Motor neuron (in vitro differentiated cells): ENCODE measurements at regions not wholly inside any gene's neighbourhood (a gene's known extent, or its start where the extent isn't known, plus 50 kb on each side); places are given as distances from the start of the nearest gene placed in this dataset.
"Not testable (repeated sequence)": the region's sequence is repeated elsewhere in the genome, so short reads cannot be mapped to it uniquely, and the experiment has no call there.

Source experiments
- ATAC-seq, 8 experiments: fragments of 200-7000 bp; cut with Tn5 transposase; replicated peaks in 6 of 8; 2 replicates each; pipeline ENCODE4 v1.8.0; 2021; ENCODE audit warnings: mild to moderate bottlenecking in 8 of 8, moderate library complexity in 8 of 8
- H3K27ac ChIP-seq, 2 donors: fragments of 250-450 bp; sonication (Bioruptor Pico); 2 replicates each; pipeline ENCODE4 v1.9.0; 2021; ENCODE audit warnings: antibody characterized with exemption in 2 of 2, mild to moderate bottlenecking in 2 of 2, moderate library complexity in 1 of 2
- H3K4me1 ChIP-seq, 2 donors: fragments of 250-450 bp; sonication (Bioruptor Pico); replicated peaks in 1 of 2; 2 replicates each; pipeline ENCODE4 v1.6.1; 2021; ENCODE audit warnings: antibody characterized with exemption in 2 of 2, mild to moderate bottlenecking in 2 of 2, moderate library complexity in 1 of 2
- H3K4me3 ChIP-seq, 5 donors: fragments of 250-450 bp; sonication (Bioruptor Pico); 2 replicates each; pipeline ENCODE4 v1.9.0; 2021; ENCODE audit warnings: antibody characterized with exemption in 5 of 5, mild to moderate bottlenecking in 5 of 5, moderate library complexity in 4 of 5
- WGBS, 10 experiments: fragments of 450-650 bp; shearing (Covaris generic); methylation state at CpG; one replicate each; pipeline ENCODE4 v1.0.0; 2022; 5-methylcytosine and 5-hydroxymethylcytosine counted together
- in situ Hi-C, 9 experiments: fragments of 400-800 bp; cut with MboI; loops; one replicate each; pipeline ENCODE4 v1.15.0; 2021; ENCODE audit warnings: low sequenced_read_pairs in 9 of 9, low pct_unique_long_range_greater_than_20kb in 2 of 9; ENCODE audit not compliant: unreplicated experiment in 9 of 9

GRCh38 chr1:68917456-68917855, 420.6 kb upstream of the DEPDC1 start:
- peak in 3 of 8 experiments; percentile 19 to 76 (median 33) for ATAC-seq
- H3K27ac ChIP-seq: no peak overlapping the region
- peaks cover 10 to 13% of the 10 kb centered on the region in 2 donors for H3K4me1 ChIP-seq
- 0 to 100% (median 65%) methylated on average over 1 to 5 of the region's 5 CpGs; no CpG with 5 or more reads in 1 of the 10 experiments for WGBS, 10 experiments
- in situ Hi-C loops: no loop called here
- no peak overlapping the region for H3K4me3 ChIP-seq

DNA sequence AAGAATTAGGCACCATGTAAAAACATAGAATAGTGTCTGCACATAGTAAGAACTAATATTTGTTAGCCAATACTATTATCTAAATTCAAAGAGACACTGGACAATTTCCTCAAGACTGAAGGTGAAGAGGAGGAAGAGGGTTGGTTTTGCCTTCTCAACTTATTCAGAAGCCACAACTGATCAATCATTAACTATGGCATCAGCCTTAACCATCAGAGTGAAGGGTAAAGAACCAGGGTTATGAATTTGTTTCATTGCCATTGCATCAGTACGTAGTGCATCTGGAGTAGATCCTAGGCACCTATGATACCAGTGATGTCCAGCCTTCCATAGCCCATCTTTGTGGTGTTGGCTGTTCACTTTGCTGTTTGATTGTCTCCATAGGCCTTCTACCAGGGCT, 421.7 kb upstream of the DEPDC1 start:
- in situ Hi-C loops: no loop called here
- WGBS, 10 experiments: 20 to 100% (median 79%) methylated on average over 1 of the region's 1 CpG; no CpG with 5 or more reads in 4 of the 10 experiments
- no peak overlapping the region for H3K4me3 ChIP-seq

GRCh38 chr1:68919075-68919474, 422.2 kb upstream of the DEPDC1 start:
- 0 to 100% (median 91%) methylated on average over 1 of the region's 1 CpG; no CpG with 5 or more reads in 5 of the 10 experiments for WGBS, 10 experiments
- Histone ChIP-seq H3K4me3 (no peak overlapping the region), H3K4me1 (peaks cover 10 to 13% of the 10 kb centered on the region in 2 donors), H3K27ac (no peak overlapping the region)
- in situ Hi-C loops: no loop called here
- no peak for ATAC-seq

More for the DNA sequence above, 421.7 kb upstream of the DEPDC1 start:
- Histone ChIP-seq H3K27ac (no peak overlapping the region), H3K4me1 (peaks cover 10 to 13% of the 10 kb centered on the region in 2 donors)
- no peak for ATAC-seq

DNA sequence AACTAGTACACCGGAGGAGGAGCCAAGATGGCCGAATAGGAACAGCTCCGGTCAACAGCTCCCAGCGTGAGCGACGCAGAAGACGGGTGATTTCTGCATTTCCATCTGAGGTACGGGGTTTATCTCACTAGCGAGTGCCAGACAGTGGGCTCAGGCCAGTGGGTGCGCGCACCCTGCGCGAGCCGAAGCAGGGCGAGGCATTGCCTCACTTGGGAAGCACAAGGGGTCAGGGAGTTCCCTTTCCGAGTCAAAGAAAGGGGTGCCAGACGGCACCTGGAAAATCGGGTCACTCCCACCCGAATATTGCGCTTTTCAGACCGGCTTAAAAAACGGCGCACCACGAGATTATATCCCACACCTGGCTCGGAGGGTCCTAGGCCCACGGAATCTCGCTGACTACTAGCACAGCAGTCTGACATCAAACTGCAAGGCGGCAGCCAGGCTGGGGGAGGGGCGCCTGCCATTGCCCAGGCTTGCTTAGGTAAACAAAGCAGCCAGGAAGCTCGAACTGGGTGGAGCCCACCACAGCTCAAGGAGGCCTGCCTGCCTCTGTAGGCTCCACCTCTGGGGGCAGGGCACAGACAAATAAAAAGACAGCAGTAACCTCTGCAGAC, 426.7 kb upstream of the DEPDC1 start:
- H3K4me3 ChIP-seq, H3K27ac ChIP-seq, in situ Hi-C loops, H3K4me1 ChIP-seq, ATAC-seq: not testable (repeated sequence)
- 33 to 98% (median 84%) methylated on average over 2 to 17 of the region's 30 CpGs; no CpG with 5 or more reads in 3 of the 10 experiments for WGBS, 10 experiments

- Histone ChIP-seq H3K4me3 (no peak overlapping the region), H3K4me1 (no peaks in the 10 kb centered on the region), H3K27ac (no peak overlapping the region)
- in situ Hi-C loops: no loop called here
- ATAC-seq: no peak
- WGBS, 10 experiments: 20 to 100% (median 75%) methylated on average over 1 of the region's 1 CpG; no CpG with 5 or more reads in 1 of the 10 experiments
These were observed 433.2 kb upstream of the DEPDC1 start for GRCh38 chr1:68930101-68930500.

- H3K4me1 ChIP-seq: peaks cover 3 to 7% of the 10 kb centered on the region in 2 donors
- in situ Hi-C loops: no loop called here
- 5 to 100% (median 86%) methylated on average over 2 to 3 of the region's 3 CpGs for WGBS, 10 experiments
- H3K4me3 ChIP-seq: no peak overlapping the region
- ATAC-seq: no peak
- H3K27ac ChIP-seq: no peak overlapping the region
These were observed 439.6 kb upstream of the DEPDC1 start for GRCh38 chr1:68936530-68936929.

GRCh38 chr1:68938051-68938666, 441.3 kb upstream of the DEPDC1 start:
- in situ Hi-C loops: no loop called here
- peaks cover 3 to 7% of the 10 kb centered on the region in 2 donors for H3K4me1 ChIP-seq
- H3K4me3 ChIP-seq: no peak overlapping the region
- 4 to 86% (median 64%) methylated on average over 1 to 5 of the region's 5 CpGs; no CpG with 5 or more reads in 1 of the 10 experiments for WGBS, 10 experiments
- ATAC-seq: peak in 4 of 8 experiments; percentile 22 to 73 (median 70)
- H3K27ac ChIP-seq: no peak overlapping the region

DNA sequence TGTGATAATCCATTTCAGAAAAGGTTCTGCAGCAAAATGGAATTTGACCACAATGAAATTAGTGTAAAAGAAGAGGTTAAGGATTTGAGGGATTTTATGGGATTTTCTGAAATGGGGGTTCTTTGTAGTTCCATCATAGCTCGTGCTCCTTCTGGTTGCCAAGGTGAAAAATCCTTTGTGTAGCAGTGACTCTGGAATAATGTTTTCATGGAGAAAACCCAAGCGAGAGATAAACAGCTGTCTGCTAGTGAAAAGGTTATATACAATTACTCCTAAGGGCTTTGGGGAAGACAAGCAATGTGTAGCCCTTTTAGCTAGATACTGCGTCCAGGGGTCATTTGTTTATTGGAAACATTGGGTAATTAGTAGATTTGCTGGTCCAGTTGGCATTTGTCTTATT, 453.2 kb upstream of the DEPDC1 start:
- in situ Hi-C loops: no loop called here
- Histone ChIP-seq H3K4me3 (no peak overlapping the region), H3K4me1 (peaks cover 7 to 12% of the 10 kb centered on the region in 2 donors), H3K27ac (peak overlapping the region in 1 of 2 donors; percentile 30)
- ATAC-seq: peak in 5 of 8 experiments; percentile 30 to 70 (median 61)
- 8 to 36% (median 24%) methylated on average over 2 to 3 of the region's 3 CpGs; no CpG with 5 or more reads in 1 of the 10 experiments for WGBS, 10 experiments

GRCh38 chr1:68953311-68953710, 456.4 kb upstream of the DEPDC1 start:
- no peak for ATAC-seq
- no peak overlapping the region for H3K27ac ChIP-seq
- H3K4me3 ChIP-seq: no peak overlapping the region
- in situ Hi-C loops: no loop called here
- 0 to 100% (median 86%) methylated on average over 1 of the region's 1 CpG; no CpG with 5 or more reads in 4 of the 10 experiments for WGBS, 10 experiments
- peaks cover 7 to 12% of the 10 kb centered on the region in 2 donors for H3K4me1 ChIP-seq

DNA sequence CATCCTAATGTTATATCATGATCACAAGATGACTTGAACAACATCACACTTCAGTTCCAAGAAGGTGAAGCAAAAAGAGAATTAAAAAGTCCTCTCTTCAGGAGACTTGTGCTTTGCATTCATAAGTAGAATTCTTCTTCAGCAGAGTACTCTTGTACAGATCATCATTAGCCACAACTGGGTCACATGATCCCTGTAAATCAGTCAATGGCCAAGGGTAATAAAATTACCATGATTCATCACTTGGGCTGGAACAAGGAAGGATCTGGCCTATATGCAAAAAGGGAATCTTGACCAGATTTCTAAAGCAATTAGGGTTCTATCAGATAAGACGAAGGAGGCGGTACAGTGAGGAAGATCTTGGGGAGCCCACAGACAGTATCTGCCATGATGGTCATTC, 458.0 kb upstream of the DEPDC1 start:
- no peak overlapping the region for H3K4me3 ChIP-seq
- H3K4me1 ChIP-seq: peaks cover 9 to 10% of the 10 kb centered on the region in 2 donors
- H3K27ac ChIP-seq: no peak overlapping the region
- ATAC-seq: peak in 7 of 8 experiments; percentile 77 to 92 (median 82)
- 0 to 100% (median 88%) methylated on average over 1 to 2 of the region's 2 CpGs; no CpG with 5 or more reads in 2 of the 10 experiments for WGBS, 10 experiments
- in situ Hi-C loops: no loop called here

DNA sequence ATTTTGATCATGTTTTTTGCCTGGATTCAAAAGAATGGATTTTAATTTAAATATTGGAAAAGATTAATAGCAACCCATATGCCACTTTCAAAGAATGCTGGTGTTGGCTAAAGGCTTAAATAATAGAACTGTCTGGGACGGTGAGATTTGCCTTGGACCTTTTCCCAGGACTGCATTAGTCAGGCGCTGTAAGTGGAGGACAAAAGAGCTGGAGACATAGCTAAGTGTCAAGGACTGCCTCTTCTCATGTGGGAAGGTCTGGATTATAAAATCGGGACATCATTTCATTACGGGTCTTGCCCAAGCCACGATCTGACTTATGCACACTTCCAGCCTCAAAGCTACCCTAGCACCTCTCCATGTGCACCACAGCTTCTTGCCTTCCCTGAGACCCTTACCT, 458.5 kb upstream of the DEPDC1 start:
- Histone ChIP-seq H3K27ac (no peak overlapping the region), H3K4me1 (peaks cover 3 to 5% of the 10 kb centered on the region in 2 donors), H3K4me3 (no peak overlapping the region)
- in situ Hi-C loops: no loop called here
- 3 to 96% (median 89%) methylated on average over 3 to 5 of the region's 5 CpGs; no CpG with 5 or more reads in 3 of the 10 experiments for WGBS, 10 experiments
- ATAC-seq: peak in 1 of 8 experiments; percentile 77

DNA sequence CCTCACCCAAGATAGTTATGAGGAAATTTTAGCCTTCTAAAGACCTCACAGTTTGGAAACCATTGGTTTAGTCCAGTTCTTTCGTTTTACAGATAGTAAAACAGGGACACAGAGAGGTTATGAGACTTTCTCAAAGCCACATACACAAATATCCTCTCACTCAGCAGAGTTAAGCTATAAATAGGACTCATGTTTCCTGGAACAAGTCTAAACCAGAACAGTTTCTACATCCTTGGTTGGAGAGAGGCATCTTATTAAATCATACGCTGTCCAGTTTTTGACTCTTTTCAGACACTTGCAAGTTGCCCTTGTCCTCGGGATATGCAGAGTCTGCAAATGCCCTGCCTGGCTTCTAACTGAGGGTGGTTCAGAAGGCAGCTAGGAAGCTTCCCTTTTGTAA, 462.1 kb upstream of the DEPDC1 start:
- peaks cover 5 to 11% of the 10 kb centered on the region in 2 donors for H3K4me1 ChIP-seq
- WGBS, 10 experiments: 0 to 100% (median 63%) methylated on average over 1 to 3 of the region's 3 CpGs; no CpG with 5 or more reads in 1 of the 10 experiments
- peak in 3 of 8 experiments; percentile 32 to 70 (median 69) for ATAC-seq
- no peak overlapping the region for H3K27ac ChIP-seq
- in situ Hi-C loops: no loop called here
- H3K4me3 ChIP-seq: no peak overlapping the region

DNA sequence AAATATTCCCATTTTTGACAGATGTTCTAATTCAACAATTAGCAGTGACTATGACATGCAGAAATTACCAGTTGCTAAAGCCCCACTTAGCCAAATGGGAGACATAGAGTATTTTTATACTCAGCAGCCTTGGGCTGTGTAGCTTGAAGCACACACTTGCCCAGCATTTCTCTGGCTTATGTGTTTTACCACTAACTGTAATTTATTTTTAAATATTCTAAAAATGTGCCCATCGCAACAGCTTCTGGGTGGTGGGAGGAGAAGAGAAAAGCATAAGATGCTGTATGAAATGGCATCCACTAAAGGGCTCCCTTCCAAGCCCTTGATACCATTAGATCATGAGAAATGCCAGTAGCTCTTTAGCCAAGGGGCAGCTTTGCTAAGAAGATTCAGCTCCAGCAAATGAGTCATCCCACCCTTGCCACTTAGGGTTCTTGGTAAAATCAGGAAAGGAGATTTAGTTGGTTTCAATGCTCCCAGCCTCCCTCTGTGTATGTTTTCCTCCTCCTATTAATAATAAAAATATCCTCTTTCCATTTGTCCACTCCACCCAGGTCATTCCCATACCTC, 462.7 kb upstream of the DEPDC1 start:
- 0 to 100% (median 91%) methylated on average over 1 of the region's 1 CpG; no CpG with 5 or more reads in 3 of the 10 experiments for WGBS, 10 experiments
- Histone ChIP-seq H3K4me1 (peaks cover 5 to 11% of the 10 kb centered on the region in 2 donors), H3K27ac (no peak overlapping the region), H3K4me3 (no peak overlapping the region)
- in situ Hi-C loops: no loop called here
- peak in 1 of 8 experiments; percentile 3 for ATAC-seq
